AG09319 (cell line): ENCODE measurements at regions not wholly inside any gene's neighbourhood (a gene's known extent, or its start where the extent isn't known, plus 50 kb on each side); places are given as distances from the start of the nearest gene placed in this dataset.
"Not testable (repeated sequence)": the region's sequence is repeated elsewhere in the genome, so short reads cannot be mapped to it uniquely, and the experiment has no call there.

ENCODE experiments used
- DNase-seq: peaks from one replicate; pipeline ENCODE4 v3.0.0-alpha.2; 2010; ENCODE audit warnings: low read depth; ENCODE audit errors: extremely low read depth
- CTCF ChIP-seq: IDR thresholded peaks from 2 replicates; pipeline ENCODE4 v1.5.1; 2011; ENCODE audit warnings: low read depth, mild to moderate bottlenecking, inconsistent platforms, low read length, moderate library complexity

GRCh38 chr12:75756771-75757170, 245.4 kb upstream of the KRR1 start:
- no peak for DNase-seq
- TF ChIP-seq CTCF = no peak

GRCh38 chr12:75756111-75756510, 244.7 kb upstream of the KRR1 start:
- no peak for DNase-seq

GRCh38 chr12:75754698-75755097, 243.3 kb upstream of the KRR1 start:
- DNase-seq = no peak
- TF ChIP-seq CTCF = no peak

More at GRCh38 chr12:75756111-75756510, 244.7 kb upstream of the KRR1 start:
- TF ChIP-seq CTCF = no peak

GRCh38 chr12:75754141-75754540, 242.7 kb upstream of the KRR1 start:
- DNase-seq = no peak

GRCh38 chr12:75751769-75752471, 240.5 kb upstream of the KRR1 start:
- no peak for TF ChIP-seq CTCF
- no peak for DNase-seq

More at GRCh38 chr12:75754141-75754540, 242.7 kb upstream of the KRR1 start:
- TF ChIP-seq CTCF = no peak

GRCh38 chr12:75750716-75751306, 239.4 kb upstream of the KRR1 start:
- no peak for TF ChIP-seq CTCF
- DNase-seq = peak; percentile 93

GRCh38 chr12:75748990-75749389, 237.6 kb upstream of the KRR1 start:
- not testable (repeated sequence) for DNase-seq

GRCh38 chr12:75748136-75748535, 236.7 kb upstream of the KRR1 start:
- TF ChIP-seq CTCF = no peak
- DNase-seq = no peak
